GM18907 (cell line): ENCODE measurements at regions not wholly inside any gene's neighbourhood (a gene's known extent, or its start where the extent isn't known, plus 50 kb on each side); places are given as distances from the start of the nearest gene placed in this dataset.

Experiments used
- ATAC-seq: cut with Tn5 transposase; IDR thresholded peaks from one replicate; pipeline ENCODE4 v1.9.1; 2021; ENCODE audit warnings: mild to moderate bottlenecking, moderate library complexity; ENCODE audit not compliant: unreplicated experiment

- no peak for ATAC-seq
Measured at GRCh38 chr7:138405496-138405895, 54.6 kb upstream of the TRIM24 start.

GRCh38 chr7:138407792-138408191 lies 52.3 kb upstream of the TRIM24 start:
- no peak for ATAC-seq
